ENCODE measurements at regions not wholly inside any gene's neighbourhood (a gene's known extent, or its start where the extent isn't known, plus 50 kb on each side); places are given as distances from the start of the nearest gene placed in this dataset.
"Not testable (repeated sequence)": the region's sequence is repeated elsewhere in the genome, so short reads cannot be mapped to it uniquely, and the experiment has no call there.

- not testable (repeated sequence) for TF ChIP-seq POLR2AphosphoS5 (IDR thresholded peaks at IDR 0.05; ENCODE audit: low read depth, low read length); SP1 (IDR thresholded peaks at IDR 0.05; ENCODE audit: low read depth)
- TF ChIP-seq, protein P1, sequence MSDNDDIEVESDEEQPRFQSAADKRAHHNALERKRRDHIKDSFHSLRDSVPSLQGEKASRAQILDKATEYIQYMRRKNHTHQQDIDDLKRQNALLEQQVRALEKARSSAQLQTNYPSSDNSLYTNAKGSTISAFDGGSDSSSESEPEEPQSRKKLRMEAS (IDR thresholded peaks at IDR 0.05) = not testable (repeated sequence)
Measured at GRCh38 chr20:29119684-29120083, 2137.8 kb upstream of the DEFB115 start.

All from HCT116 (cell line).